AG09309 (cell line): ENCODE measurements at regions not wholly inside any gene's neighbourhood (a gene's known extent, or its start where the extent isn't known, plus 50 kb on each side); places are given as distances from the start of the nearest gene placed in this dataset.

Experiments used
- DNase-seq: peaks from one replicate; pipeline ENCODE4 v3.0.0-alpha.2; 2010; ENCODE audit warnings: low read depth
- H3K4me3 ChIP-seq: 2 replicates; pipeline ENCODE4 v1.5.1; 2011; ENCODE audit warnings: mild to moderate bottlenecking, low read depth, low read length, moderate library complexity; ENCODE audit not compliant: control insufficient read depth
- CTCF ChIP-seq: IDR thresholded peaks from 2 replicates; pipeline ENCODE4 v1.5.1; 2011; ENCODE audit warnings: mild to moderate bottlenecking, low read depth, low read length, inconsistent platforms; ENCODE audit not compliant: insufficient read depth, control insufficient read depth; ENCODE audit errors: missing control alignments

GRCh38 chr2:211068108-211068780, 511.8 kb downstream of the CPS1 start:
- TF ChIP-seq CTCF, result no peak
- DNase-seq, result no peak
- H3K4me3 ChIP-seq, result no peak overlapping the region

- no peak overlapping the region for H3K4me3 ChIP-seq
- no peak for TF ChIP-seq CTCF
- DNase-seq, result no peak
These were observed 514.1 kb downstream of the CPS1 start for GRCh38 chr2:211070547-211070946.

GRCh38 chr2:211077216-211077767, 520.9 kb downstream of the CPS1 start:
- H3K4me3 ChIP-seq, result no peak overlapping the region
- no peak for TF ChIP-seq CTCF
- DNase-seq, result no peak

GRCh38 chr2:211084352-211084751, 528.0 kb downstream of the CPS1 start:
- DNase-seq, result no peak
- no peak for TF ChIP-seq CTCF
- H3K4me3 ChIP-seq, result no peak overlapping the region

GRCh38 chr2:211085056-211085680, 528.8 kb downstream of the CPS1 start:
- peak; percentile 42 for TF ChIP-seq CTCF
- no peak overlapping the region for H3K4me3 ChIP-seq
- no peak for DNase-seq

- no peak overlapping the region for H3K4me3 ChIP-seq
- TF ChIP-seq CTCF, result no peak
- no peak for DNase-seq
These were observed 529.6 kb downstream of the CPS1 start for GRCh38 chr2:211086049-211086448.
